Cerebellar nuclear complex (tissue), 1 donor: ENCODE measurements at regions not wholly inside any gene's neighbourhood (a gene's known extent, or its start where the extent isn't known, plus 50 kb on each side); places are given as distances from the start of the nearest gene placed in this dataset.

Experiments used
- DNase-seq, 2 experiments: peaks; one replicate each; lab custom pipeline; 2025; lab: John Stamatoyannopoulos, UW

GRCh38 chr2:19300961-19301360, 57.5 kb downstream of the OSR1 start:
- DNase-seq: no peak

- no peak for DNase-seq
These were observed 58.9 kb downstream of the OSR1 start for GRCh38 chr2:19299522-19299921.

- DNase-seq: no peak
These were observed 59.4 kb downstream of the OSR1 start for GRCh38 chr2:19299032-19299431.

GRCh38 chr2:19297716-19298115, 60.7 kb downstream of the OSR1 start:
- no peak for DNase-seq

- no peak for DNase-seq
These were observed 62.4 kb downstream of the OSR1 start for GRCh38 chr2:19295998-19296502.

- no peak for DNase-seq
These were observed 66.4 kb downstream of the OSR1 start for GRCh38 chr2:19292007-19292406.

GRCh38 chr2:19288291-19288690, 70.1 kb downstream of the OSR1 start:
- DNase-seq: no peak

GRCh38 chr2:19287324-19287723, 71.1 kb downstream of the OSR1 start:
- no peak for DNase-seq

- no peak for DNase-seq
These were observed 76.1 kb downstream of the OSR1 start for GRCh38 chr2:19282305-19282704.

- DNase-seq: no peak
These were observed 84.0 kb downstream of the OSR1 start for GRCh38 chr2:19274439-19274838.

- no peak for DNase-seq
These were observed 85.4 kb downstream of the OSR1 start for GRCh38 chr2:19272941-19273470.

- no peak for DNase-seq
These were observed 86.4 kb downstream of the OSR1 start for GRCh38 chr2:19272039-19272438.

GRCh38 chr2:19264852-19265251, 93.6 kb downstream of the OSR1 start:
- DNase-seq: no peak

- DNase-seq: no peak
These were observed 96.3 kb downstream of the OSR1 start for GRCh38 chr2:19262150-19262549.

- no peak for DNase-seq
These were observed 97.4 kb downstream of the OSR1 start for GRCh38 chr2:19261061-19261460.

- DNase-seq: no peak
These were observed 102.3 kb downstream of the OSR1 start for GRCh38 chr2:19256121-19256601.

- no peak for DNase-seq
These were observed 102.9 kb downstream of the OSR1 start for GRCh38 chr2:19255481-19255880.

GRCh38 chr2:19251554-19251953, 106.9 kb downstream of the OSR1 start:
- no peak for DNase-seq

GRCh38 chr2:19250906-19251305, 107.5 kb downstream of the OSR1 start:
- no peak for DNase-seq

- DNase-seq: no peak
These were observed 111.2 kb downstream of the OSR1 start for GRCh38 chr2:19247186-19247585.

- no peak for DNase-seq
These were observed 111.9 kb downstream of the OSR1 start for GRCh38 chr2:19246496-19246895.

GRCh38 chr2:19244460-19245363, 113.7 kb downstream of the OSR1 start:
- DNase-seq: no peak

- no peak for DNase-seq
These were observed 119.9 kb downstream of the OSR1 start for GRCh38 chr2:19238440-19239060.
